ENCODE measurements at regions not wholly inside any gene's neighbourhood (a gene's known extent, or its start where the extent isn't known, plus 50 kb on each side); places are given as distances from the start of the nearest gene placed in this dataset.

- no peak overlapping the region for H3K4me3 ChIP-seq (replicated peaks; ENCODE audit: low read depth, low read length)
- no peak for TF ChIP-seq CTCF (IDR thresholded peaks at IDR 0.05; ENCODE audit: low read depth, low read length, missing control alignments)
- no peak for DNase-seq (ENCODE audit: extremely low read depth, low read depth)
These were observed 129.4 kb upstream of the SRD5A2 start for GRCh38 chr2:31710121-31710520.

GRCh38 chr2:31707992-31708391 is 127.3 kb upstream of the SRD5A2 start:
- TF ChIP-seq CTCF (IDR thresholded peaks at IDR 0.05; ENCODE audit: low read depth, low read length, missing control alignments), result no peak
- H3K4me3 ChIP-seq (replicated peaks; ENCODE audit: low read depth, low read length), result no peak overlapping the region
- no peak for DNase-seq (ENCODE audit: extremely low read depth, low read depth)

- H3K4me3 ChIP-seq (replicated peaks; ENCODE audit: low read depth, low read length), result no peak overlapping the region
- TF ChIP-seq CTCF (IDR thresholded peaks at IDR 0.05; ENCODE audit: low read depth, low read length, missing control alignments), result no peak
- no peak for DNase-seq (ENCODE audit: extremely low read depth, low read depth)
These were observed 123.9 kb upstream of the SRD5A2 start for GRCh38 chr2:31704561-31705212.

- DNase-seq (ENCODE audit: extremely low read depth, low read depth), result no peak
- TF ChIP-seq CTCF (IDR thresholded peaks at IDR 0.05; ENCODE audit: low read depth, low read length, missing control alignments), result no peak
- H3K4me3 ChIP-seq (replicated peaks; ENCODE audit: low read depth, low read length), result no peak overlapping the region
These were observed 122.5 kb upstream of the SRD5A2 start for GRCh38 chr2:31703253-31703652.

- no peak for TF ChIP-seq CTCF (IDR thresholded peaks at IDR 0.05; ENCODE audit: low read depth, low read length, missing control alignments)
- no peak for DNase-seq (ENCODE audit: extremely low read depth, low read depth)
These were observed 118.0 kb upstream of the SRD5A2 start for GRCh38 chr2:31698722-31699121.

GRCh38 chr2:31696068-31696467 is 115.3 kb upstream of the SRD5A2 start:
- no peak overlapping the region for H3K4me3 ChIP-seq (replicated peaks; ENCODE audit: low read depth, low read length)
- DNase-seq (ENCODE audit: extremely low read depth, low read depth), result no peak
- no peak for TF ChIP-seq CTCF (IDR thresholded peaks at IDR 0.05; ENCODE audit: low read depth, low read length, missing control alignments)

More at GRCh38 chr2:31698722-31699121, 118.0 kb upstream of the SRD5A2 start:
- no peak overlapping the region for H3K4me3 ChIP-seq (replicated peaks; ENCODE audit: low read depth, low read length)

GRCh38 chr2:31694444-31694843 is 113.7 kb upstream of the SRD5A2 start:
- no peak for DNase-seq (ENCODE audit: extremely low read depth, low read depth)
- TF ChIP-seq CTCF (IDR thresholded peaks at IDR 0.05; ENCODE audit: low read depth, low read length, missing control alignments), result no peak
- no peak overlapping the region for H3K4me3 ChIP-seq (replicated peaks; ENCODE audit: low read depth, low read length)

All from HFF-Myc (cell line).